Fibroblast of lung (primary cell): ENCODE measurements at regions not wholly inside any gene's neighbourhood (a gene's known extent, or its start where the extent isn't known, plus 50 kb on each side); places are given as distances from the start of the nearest gene placed in this dataset.

ENCODE experiments used
- CTCF ChIP-seq, 2 donors: IDR thresholded peaks in 1 of 2; conservative IDR thresholded peaks in 1 of 2; 1 replicate in 1 of 2; 2 replicates in 1 of 2; pipeline ENCODE4 v1.5.1; 2011 to 2012; ENCODE audit warnings: low read length in 2 of 2, control low read depth in 1 of 2, inconsistent platforms in 1 of 2, low read depth in 1 of 2, mild to moderate bottlenecking in 1 of 2
- EZH2 ChIP-seq: IDR thresholded peaks from 2 replicates; pipeline ENCODE4 v1.5.1; 2012; ENCODE audit warnings: low read length, control low read depth, mild to moderate bottlenecking; ENCODE audit errors: missing control alignments

GRCh38 chr6:139732451-139732850 lies 358.0 kb upstream of the CITED2 start:
- TF ChIP-seq CTCF (conservative IDR thresholded peaks at IDR 0.05 in 1 of 2, IDR thresholded peaks at IDR 0.05 in 1 of 2; ENCODE audit: low read depth in 1 of 2, low read length in 2 of 2) (no peak), EZH2 (no peak)
